ENCODE measurements at regions not wholly inside any gene's neighbourhood (a gene's known extent, or its start where the extent isn't known, plus 50 kb on each side); places are given as distances from the start of the nearest gene placed in this dataset.

DNA sequence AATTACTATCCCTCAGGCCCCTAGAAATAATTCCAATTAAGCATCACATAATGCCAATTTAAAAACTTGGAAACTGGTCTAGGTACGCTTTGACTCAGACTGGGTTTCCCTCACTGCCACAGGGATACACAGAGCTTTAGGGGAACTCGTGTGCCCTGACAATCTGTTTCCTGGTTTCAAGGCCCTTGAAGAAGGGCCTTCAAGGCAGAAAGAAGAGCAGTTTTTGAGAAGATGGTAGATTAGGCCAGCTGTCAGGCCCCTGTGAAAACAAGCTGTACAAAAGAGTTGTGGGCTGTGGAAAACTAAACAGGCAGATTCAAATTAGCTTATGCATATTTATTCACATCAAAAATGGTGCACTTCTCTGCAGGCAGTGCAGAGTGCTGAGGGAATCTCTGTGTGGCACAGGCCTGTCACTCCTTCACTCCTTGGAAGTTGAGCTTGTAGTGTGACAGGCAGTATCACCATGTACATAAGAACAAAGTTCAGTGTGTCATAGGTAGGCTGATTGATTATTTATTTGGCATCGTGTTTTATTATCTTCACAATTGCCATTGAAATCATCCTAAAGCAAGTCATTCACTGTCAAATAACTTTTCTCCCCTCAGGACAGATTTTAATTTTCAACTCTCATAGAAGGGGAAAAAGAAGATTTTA, 614.4 kb upstream of the GYPC start:
- TF ChIP-seq, protein P1, sequence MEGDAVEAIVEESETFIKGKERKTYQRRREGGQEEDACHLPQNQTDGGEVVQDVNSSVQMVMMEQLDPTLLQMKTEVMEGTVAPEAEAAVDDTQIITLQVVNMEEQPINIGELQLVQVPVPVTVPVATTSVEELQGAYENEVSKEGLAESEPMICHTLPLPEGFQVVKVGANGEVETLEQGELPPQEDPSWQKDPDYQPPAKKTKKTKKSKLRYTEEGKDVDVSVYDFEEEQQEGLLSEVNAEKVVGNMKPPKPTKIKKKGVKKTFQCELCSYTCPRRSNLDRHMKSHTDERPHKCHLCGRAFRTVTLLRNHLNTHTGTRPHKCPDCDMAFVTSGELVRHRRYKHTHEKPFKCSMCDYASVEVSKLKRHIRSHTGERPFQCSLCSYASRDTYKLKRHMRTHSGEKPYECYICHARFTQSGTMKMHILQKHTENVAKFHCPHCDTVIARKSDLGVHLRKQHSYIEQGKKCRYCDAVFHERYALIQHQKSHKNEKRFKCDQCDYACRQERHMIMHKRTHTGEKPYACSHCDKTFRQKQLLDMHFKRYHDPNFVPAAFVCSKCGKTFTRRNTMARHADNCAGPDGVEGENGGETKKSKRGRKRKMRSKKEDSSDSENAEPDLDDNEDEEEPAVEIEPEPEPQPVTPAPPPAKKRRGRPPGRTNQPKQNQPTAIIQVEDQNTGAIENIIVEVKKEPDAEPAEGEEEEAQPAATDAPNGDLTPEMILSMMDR (IDR thresholded peaks at IDR 0.05): no peak
- no peak for TF ChIP-seq POLR2A (IDR thresholded peaks at IDR 0.05)
